Ishikawa (cell line): ENCODE measurements at regions not wholly inside any gene's neighbourhood (a gene's known extent, or its start where the extent isn't known, plus 50 kb on each side); places are given as distances from the start of the nearest gene placed in this dataset.

Experiments used
- CEBPB ChIP-seq: IDR thresholded peaks from 2 replicates; pipeline ENCODE4 v1.6.1; 2012
- CREB1 ChIP-seq: IDR thresholded peaks from 2 replicates; pipeline ENCODE4 v1.6.1; 2012; ENCODE audit warnings: low read depth
- EGR1 ChIP-seq: IDR thresholded peaks from 2 replicates; pipeline ENCODE4 v1.6.1; 2012
- EP300 ChIP-seq: IDR thresholded peaks from 2 replicates; pipeline ENCODE4 v1.6.1; 2012; ENCODE audit warnings: borderline replicate concordance
- FOXM1 ChIP-seq: IDR thresholded peaks from 2 replicates; pipeline ENCODE4 v1.6.1; 2012; ENCODE audit warnings: low read depth, borderline replicate concordance
- MAX ChIP-seq: IDR thresholded peaks from 2 replicates; pipeline ENCODE4 v1.6.1; 2012
- NFIC ChIP-seq: IDR thresholded peaks from 2 replicates; pipeline ENCODE4 v1.6.1; 2012
- RAD21 ChIP-seq: IDR thresholded peaks from 2 replicates; pipeline ENCODE4 v1.6.1; 2012; ENCODE audit warnings: low read depth
- REST ChIP-seq: IDR thresholded peaks from 2 replicates; pipeline ENCODE4 v1.6.1; 2012; ENCODE audit warnings: low read depth, mild to moderate bottlenecking
- TAF1 ChIP-seq: IDR thresholded peaks from 2 replicates; pipeline ENCODE4 v1.6.1; 2012; ENCODE audit warnings: low read depth, mild to moderate bottlenecking
- TCF12 ChIP-seq: IDR thresholded peaks from 2 replicates; pipeline ENCODE4 v1.6.1; 2012; ENCODE audit warnings: low read depth
- TEAD4 ChIP-seq: IDR thresholded peaks from 2 replicates; pipeline ENCODE4 v1.6.1; 2012
- USF1 ChIP-seq: IDR thresholded peaks from 2 replicates; pipeline ENCODE4 v1.6.1; 2012
- YY1 ChIP-seq: IDR thresholded peaks from 2 replicates; pipeline ENCODE4 v1.6.1; 2012; ENCODE audit warnings: low read depth
- ZBTB7A ChIP-seq: IDR thresholded peaks from 2 replicates; pipeline ENCODE4 v1.6.1; 2012; ENCODE audit warnings: low read depth

- no peak for TF ChIP-seq ZBTB7A
- no peak for TF ChIP-seq EP300
- TF ChIP-seq YY1, result no peak
- no peak for TF ChIP-seq CREB1
- no peak for TF ChIP-seq NFIC
- TF ChIP-seq TAF1, result no peak
- no peak for TF ChIP-seq RAD21
- no peak for TF ChIP-seq USF1
- no peak for TF ChIP-seq REST
- no peak for TF ChIP-seq TCF12
- TF ChIP-seq MAX, result no peak
- TF ChIP-seq FOXM1, result no peak
- TF ChIP-seq TEAD4, result no peak
- TF ChIP-seq CEBPB, result no peak
- no peak for TF ChIP-seq EGR1
Measured at GRCh38 chr11:134861490-134862104, 449.6 kb upstream of the B3GAT1 start.

GRCh38 chr11:134858783-134859480 is 446.9 kb upstream of the B3GAT1 start:
- no peak for TF ChIP-seq YY1
- TF ChIP-seq ZBTB7A, result no peak
- no peak for TF ChIP-seq TEAD4
- no peak for TF ChIP-seq RAD21
- TF ChIP-seq FOXM1, result no peak
- no peak for TF ChIP-seq USF1
- no peak for TF ChIP-seq CREB1
- no peak for TF ChIP-seq EGR1
- no peak for TF ChIP-seq EP300
- TF ChIP-seq NFIC, result no peak

- TF ChIP-seq REST, result no peak
- TF ChIP-seq MAX, result no peak
- TF ChIP-seq EP300, result no peak
- no peak for TF ChIP-seq TAF1
- no peak for TF ChIP-seq YY1
- TF ChIP-seq CREB1, result no peak
- TF ChIP-seq FOXM1, result no peak
- no peak for TF ChIP-seq TCF12
- TF ChIP-seq CEBPB, result no peak
- no peak for TF ChIP-seq TEAD4
- TF ChIP-seq RAD21, result no peak
- TF ChIP-seq ZBTB7A, result no peak
Measured at GRCh38 chr11:134857035-134857434, 445.0 kb upstream of the B3GAT1 start.

GRCh38 chr11:134856056-134856971 is 444.3 kb upstream of the B3GAT1 start:
- no peak for TF ChIP-seq NFIC
- TF ChIP-seq EP300, result no peak
- no peak for TF ChIP-seq USF1
- no peak for TF ChIP-seq EGR1
- no peak for TF ChIP-seq YY1
- TF ChIP-seq TCF12, result no peak
- TF ChIP-seq TEAD4, result no peak
- TF ChIP-seq ZBTB7A, result no peak
- TF ChIP-seq REST, result no peak
- no peak for TF ChIP-seq CREB1
- no peak for TF ChIP-seq RAD21
- TF ChIP-seq FOXM1, result no peak
- no peak for TF ChIP-seq CEBPB
- no peak for TF ChIP-seq MAX
- TF ChIP-seq TAF1, result no peak
